AG10803 (cell line): ENCODE measurements at regions not wholly inside any gene's neighbourhood (a gene's known extent, or its start where the extent isn't known, plus 50 kb on each side); places are given as distances from the start of the nearest gene placed in this dataset.

ENCODE experiments used
- DNase-seq: peaks from one replicate; pipeline ENCODE4 v3.0.0; 2010; ENCODE audit warnings: low read depth
- H3K4me3 ChIP-seq: 2 replicates; pipeline ENCODE4 v1.5.1; 2011; ENCODE audit warnings: mild to moderate bottlenecking, low read length, control low read depth
- CTCF ChIP-seq: conservative IDR thresholded peaks from 2 replicates; pipeline ENCODE4 v1.5.1; 2011; ENCODE audit warnings: mild to moderate bottlenecking, low read length, control low read depth, inconsistent platforms

GRCh38 chr3:107949394-107949970, 141.3 kb downstream of the CD47 start:
- no peak overlapping the region for H3K4me3 ChIP-seq
- no peak for DNase-seq
- no peak for TF ChIP-seq CTCF

GRCh38 chr3:107947203-107947602, 143.6 kb downstream of the CD47 start:
- no peak overlapping the region for H3K4me3 ChIP-seq
- no peak for DNase-seq
- TF ChIP-seq CTCF = no peak

GRCh38 chr3:107946700-107947099, 144.1 kb downstream of the CD47 start:
- TF ChIP-seq CTCF = no peak
- no peak for DNase-seq
- no peak overlapping the region for H3K4me3 ChIP-seq

GRCh38 chr3:107945417-107946094, 145.3 kb downstream of the CD47 start:
- H3K4me3 ChIP-seq = no peak overlapping the region
- no peak for TF ChIP-seq CTCF
- DNase-seq = no peak

- no peak overlapping the region for H3K4me3 ChIP-seq
- no peak for TF ChIP-seq CTCF
- peak; percentile 46 for DNase-seq
These were observed 146.9 kb downstream of the CD47 start for GRCh38 chr3:107943786-107944523.

- DNase-seq = peak; percentile 47
- TF ChIP-seq CTCF = no peak
These were observed 147.7 kb downstream of the CD47 start for GRCh38 chr3:107942951-107943749.

More at GRCh38 chr3:107942951-107943749, 147.7 kb downstream of the CD47 start:
- H3K4me3 ChIP-seq = no peak overlapping the region
